ENCODE measurements at regions not wholly inside any gene's neighbourhood (a gene's known extent, or its start where the extent isn't known, plus 50 kb on each side); places are given as distances from the start of the nearest gene placed in this dataset.

- no peak for TF ChIP-seq POLR2A (IDR thresholded peaks at IDR 0.05)
- TF ChIP-seq, protein P1, sequence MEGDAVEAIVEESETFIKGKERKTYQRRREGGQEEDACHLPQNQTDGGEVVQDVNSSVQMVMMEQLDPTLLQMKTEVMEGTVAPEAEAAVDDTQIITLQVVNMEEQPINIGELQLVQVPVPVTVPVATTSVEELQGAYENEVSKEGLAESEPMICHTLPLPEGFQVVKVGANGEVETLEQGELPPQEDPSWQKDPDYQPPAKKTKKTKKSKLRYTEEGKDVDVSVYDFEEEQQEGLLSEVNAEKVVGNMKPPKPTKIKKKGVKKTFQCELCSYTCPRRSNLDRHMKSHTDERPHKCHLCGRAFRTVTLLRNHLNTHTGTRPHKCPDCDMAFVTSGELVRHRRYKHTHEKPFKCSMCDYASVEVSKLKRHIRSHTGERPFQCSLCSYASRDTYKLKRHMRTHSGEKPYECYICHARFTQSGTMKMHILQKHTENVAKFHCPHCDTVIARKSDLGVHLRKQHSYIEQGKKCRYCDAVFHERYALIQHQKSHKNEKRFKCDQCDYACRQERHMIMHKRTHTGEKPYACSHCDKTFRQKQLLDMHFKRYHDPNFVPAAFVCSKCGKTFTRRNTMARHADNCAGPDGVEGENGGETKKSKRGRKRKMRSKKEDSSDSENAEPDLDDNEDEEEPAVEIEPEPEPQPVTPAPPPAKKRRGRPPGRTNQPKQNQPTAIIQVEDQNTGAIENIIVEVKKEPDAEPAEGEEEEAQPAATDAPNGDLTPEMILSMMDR (IDR thresholded peaks at IDR 0.05): no peak
Measured at GRCh38 chr10:131747791-131748190, 153.0 kb upstream of the PPP2R2D start.

All from thyroid gland (tissue), 4 donors.